HG02938 (cell line): ENCODE measurements at regions not wholly inside any gene's neighbourhood (a gene's known extent, or its start where the extent isn't known, plus 50 kb on each side); places are given as distances from the start of the nearest gene placed in this dataset.
"Not testable (repeated sequence)": the region's sequence is repeated elsewhere in the genome, so short reads cannot be mapped to it uniquely, and the experiment has no call there.

Experiments used
- ATAC-seq: cut with Tn5 transposase; IDR thresholded peaks from one replicate; pipeline ENCODE4 v1.9.1; 2021; ENCODE audit warnings: mild to moderate bottlenecking, moderate library complexity; ENCODE audit not compliant: unreplicated experiment

GRCh38 chr3:101995371-101996046 lies 146.2 kb downstream of the NFKBIZ start:
- ATAC-seq: no peak

GRCh38 chr3:101996832-101997231 lies 147.5 kb downstream of the NFKBIZ start:
- no peak for ATAC-seq

GRCh38 chr3:101998256-101998926 lies 149.1 kb downstream of the NFKBIZ start:
- ATAC-seq: no peak

- ATAC-seq: no peak
These were observed 150.0 kb downstream of the NFKBIZ start for GRCh38 chr3:101999177-101999779.

GRCh38 chr3:102000620-102001209 lies 151.4 kb downstream of the NFKBIZ start:
- ATAC-seq: no peak

- ATAC-seq: no peak
These were observed 152.7 kb downstream of the NFKBIZ start for GRCh38 chr3:102002056-102002455.

- ATAC-seq: no peak
These were observed 155.2 kb downstream of the NFKBIZ start for GRCh38 chr3:102004561-102004960.

GRCh38 chr3:102005551-102005950 lies 156.2 kb downstream of the NFKBIZ start:
- no peak for ATAC-seq

GRCh38 chr3:102006812-102007485 lies 157.6 kb downstream of the NFKBIZ start:
- no peak for ATAC-seq

GRCh38 chr3:102008436-102008835 lies 159.1 kb downstream of the NFKBIZ start:
- ATAC-seq: not testable (repeated sequence)

- no peak for ATAC-seq
These were observed 167.1 kb downstream of the NFKBIZ start for GRCh38 chr3:102016417-102016816.

GRCh38 chr3:102017784-102018183 lies 168.5 kb downstream of the NFKBIZ start:
- ATAC-seq: peak; percentile 68

- ATAC-seq: no peak
These were observed 169.2 kb downstream of the NFKBIZ start for GRCh38 chr3:102018551-102018950.

- no peak for ATAC-seq
These were observed 171.4 kb downstream of the NFKBIZ start for GRCh38 chr3:102020735-102021134.

- ATAC-seq: no peak
These were observed 175.1 kb downstream of the NFKBIZ start for GRCh38 chr3:102024270-102024904.

- ATAC-seq: no peak
These were observed 176.4 kb downstream of the NFKBIZ start for GRCh38 chr3:102025606-102026270.

GRCh38 chr3:102026656-102027055 lies 177.3 kb downstream of the NFKBIZ start:
- no peak for ATAC-seq

GRCh38 chr3:102030661-102031060 lies 181.3 kb downstream of the NFKBIZ start:
- ATAC-seq: no peak

- ATAC-seq: no peak
These were observed 182.5 kb downstream of the NFKBIZ start for GRCh38 chr3:102031834-102032233.
